GM18873 (cell line): ENCODE measurements at regions not wholly inside any gene's neighbourhood (a gene's known extent, or its start where the extent isn't known, plus 50 kb on each side); places are given as distances from the start of the nearest gene placed in this dataset.
"Not testable (repeated sequence)": the region's sequence is repeated elsewhere in the genome, so short reads cannot be mapped to it uniquely, and the experiment has no call there.

Source experiments
- ATAC-seq: cut with Tn5 transposase; IDR thresholded peaks from one replicate; pipeline ENCODE4 v1.9.1; 2021; ENCODE audit warnings: mild to moderate bottlenecking, moderate library complexity, moderate number of reproducible peaks; ENCODE audit not compliant: unreplicated experiment, low FRiP score

- ATAC-seq, result no peak
Observed at GRCh38 chr17:77555121-77555591, 403.3 kb upstream of the TNRC6C start.

- ATAC-seq, result no peak
Observed at GRCh38 chr17:77555741-77556291, 402.7 kb upstream of the TNRC6C start.

GRCh38 chr17:77556383-77557061 lies 402.0 kb upstream of the TNRC6C start:
- ATAC-seq, result no peak

GRCh38 chr17:77558846-77559626 lies 399.5 kb upstream of the TNRC6C start:
- no peak for ATAC-seq

GRCh38 chr17:77560381-77560780 lies 398.1 kb upstream of the TNRC6C start:
- no peak for ATAC-seq

- ATAC-seq, result no peak
Observed at GRCh38 chr17:77560841-77561240, 397.7 kb upstream of the TNRC6C start.

- not testable (repeated sequence) for ATAC-seq
Observed at GRCh38 chr17:77562361-77562760, 396.1 kb upstream of the TNRC6C start.

GRCh38 chr17:77563439-77564102 lies 394.9 kb upstream of the TNRC6C start:
- no peak for ATAC-seq

- ATAC-seq, result no peak
Observed at GRCh38 chr17:77564278-77564920, 394.1 kb upstream of the TNRC6C start.

- ATAC-seq, result no peak
Observed at GRCh38 chr17:77565166-77565565, 393.3 kb upstream of the TNRC6C start.

- no peak for ATAC-seq
Observed at GRCh38 chr17:77566151-77566550, 392.4 kb upstream of the TNRC6C start.

- ATAC-seq, result no peak
Observed at GRCh38 chr17:77566566-77567138, 391.9 kb upstream of the TNRC6C start.

GRCh38 chr17:77568540-77568939 lies 390.0 kb upstream of the TNRC6C start:
- ATAC-seq, result no peak

GRCh38 chr17:77569846-77570564 lies 388.5 kb upstream of the TNRC6C start:
- ATAC-seq, result no peak

- no peak for ATAC-seq
Observed at GRCh38 chr17:77570565-77570898, 388.0 kb upstream of the TNRC6C start.

- no peak for ATAC-seq
Observed at GRCh38 chr17:77571155-77571981, 387.1 kb upstream of the TNRC6C start.

- no peak for ATAC-seq
Observed at GRCh38 chr17:77572065-77572601, 386.4 kb upstream of the TNRC6C start.

GRCh38 chr17:77572851-77573250 lies 385.7 kb upstream of the TNRC6C start:
- no peak for ATAC-seq

- ATAC-seq, result no peak
Observed at GRCh38 chr17:77577491-77577890, 381.0 kb upstream of the TNRC6C start.
